ENCODE measurements at regions not wholly inside any gene's neighbourhood (a gene's known extent, or its start where the extent isn't known, plus 50 kb on each side); places are given as distances from the start of the nearest gene placed in this dataset.
"Not testable (repeated sequence)": the region's sequence is repeated elsewhere in the genome, so short reads cannot be mapped to it uniquely, and the experiment has no call there.

- DNase-seq (ENCODE audit: low spot score) = no peak
- no peak overlapping the region for H3K27ac Mint-ChIP-seq (ENCODE audit: unreplicated experiment)
- no peaks in the 10 kb centered on the region for H3K4me1 Mint-ChIP-seq (ENCODE audit: low read depth)
- peaks cover 24% of the 10 kb centered on the region for H3K9me3 Mint-ChIP-seq (ENCODE audit: low read depth)
- TF ChIP-seq CTCF (IDR thresholded peaks at IDR 0.05) = no peak
- H3K27me3 Mint-ChIP-seq (ENCODE audit: low read depth) = no peaks in the 10 kb centered on the region
- no peak overlapping the region for H3K4me3 Mint-ChIP-seq (ENCODE audit: unreplicated experiment)
- no peaks in the 10 kb centered on the region for H3K36me3 Mint-ChIP-seq (ENCODE audit: low read depth)
These were observed 374.2 kb upstream of the F9 start for GRCh38 chrX:139156356-139156755.

- H3K4me3 Mint-ChIP-seq (ENCODE audit: unreplicated experiment); H3K36me3 Mint-ChIP-seq (ENCODE audit: low read depth); H3K27me3 Mint-ChIP-seq (ENCODE audit: low read depth); DNase-seq (ENCODE audit: low spot score); H3K9me3 Mint-ChIP-seq (ENCODE audit: low read depth); H3K27ac Mint-ChIP-seq (ENCODE audit: unreplicated experiment); H3K4me1 Mint-ChIP-seq (ENCODE audit: low read depth): not testable (repeated sequence)
These were observed 383.9 kb upstream of the F9 start for GRCh38 chrX:139146625-139147024.

GRCh38 chrX:139141370-139141769 lies 389.2 kb upstream of the F9 start:
- no peaks in the 10 kb centered on the region for H3K4me1 Mint-ChIP-seq (ENCODE audit: low read depth)
- DNase-seq (ENCODE audit: low spot score) = no peak
- no peaks in the 10 kb centered on the region for H3K27me3 Mint-ChIP-seq (ENCODE audit: low read depth)
- no peaks in the 10 kb centered on the region for H3K36me3 Mint-ChIP-seq (ENCODE audit: low read depth)
- H3K9me3 Mint-ChIP-seq (ENCODE audit: low read depth) = peaks cover 5% of the 10 kb centered on the region
- H3K27ac Mint-ChIP-seq (ENCODE audit: unreplicated experiment) = no peak overlapping the region
- no peak overlapping the region for H3K4me3 Mint-ChIP-seq (ENCODE audit: unreplicated experiment)
- no peak for TF ChIP-seq CTCF (IDR thresholded peaks at IDR 0.05)

- DNase-seq (ENCODE audit: low spot score) = no peak
- TF ChIP-seq CTCF (IDR thresholded peaks at IDR 0.05) = no peak
- Mint-ChIP-seq H3K27ac (ENCODE audit: unreplicated experiment) (no peak overlapping the region), H3K27me3 (ENCODE audit: low read depth) (no peaks in the 10 kb centered on the region), H3K4me3 (ENCODE audit: unreplicated experiment) (no peak overlapping the region), H3K9me3 (ENCODE audit: low read depth) (no peaks in the 10 kb centered on the region), H3K4me1 (ENCODE audit: low read depth) (no peaks in the 10 kb centered on the region), H3K36me3 (ENCODE audit: low read depth) (no peaks in the 10 kb centered on the region)
These were observed 396.2 kb upstream of the F9 start for GRCh38 chrX:139134316-139134715.

GRCh38 chrX:139126493-139126892 lies 404.0 kb upstream of the F9 start:
- H3K27ac Mint-ChIP-seq (ENCODE audit: unreplicated experiment) = no peak overlapping the region
- H3K36me3 Mint-ChIP-seq (ENCODE audit: low read depth) = no peaks in the 10 kb centered on the region
- DNase-seq (ENCODE audit: low spot score) = no peak
- H3K27me3 Mint-ChIP-seq (ENCODE audit: low read depth) = no peaks in the 10 kb centered on the region
- TF ChIP-seq CTCF (IDR thresholded peaks at IDR 0.05) = no peak
- H3K4me1 Mint-ChIP-seq (ENCODE audit: low read depth) = no peaks in the 10 kb centered on the region
- H3K4me3 Mint-ChIP-seq (ENCODE audit: unreplicated experiment) = no peak overlapping the region
- H3K9me3 Mint-ChIP-seq (ENCODE audit: low read depth) = peaks cover 11% of the 10 kb centered on the region

GRCh38 chrX:139125916-139126315 lies 404.6 kb upstream of the F9 start:
- Mint-ChIP-seq H3K4me3 (ENCODE audit: unreplicated experiment) (no peak overlapping the region), H3K9me3 (ENCODE audit: low read depth) (peaks cover 12% of the 10 kb centered on the region), H3K4me1 (ENCODE audit: low read depth) (no peaks in the 10 kb centered on the region), H3K27me3 (ENCODE audit: low read depth) (no peaks in the 10 kb centered on the region), H3K36me3 (ENCODE audit: low read depth) (no peaks in the 10 kb centered on the region), H3K27ac (ENCODE audit: unreplicated experiment) (no peak overlapping the region)
- TF ChIP-seq CTCF (IDR thresholded peaks at IDR 0.05) = no peak
- DNase-seq (ENCODE audit: low spot score) = no peak
